HG03045 (cell line): ENCODE measurements at regions not wholly inside any gene's neighbourhood (a gene's known extent, or its start where the extent isn't known, plus 50 kb on each side); places are given as distances from the start of the nearest gene placed in this dataset.

Experiments
- ATAC-seq: cut with Tn5 transposase; IDR thresholded peaks from one replicate; pipeline ENCODE4 v1.9.1; 2021; ENCODE audit warnings: mild to moderate bottlenecking, moderate library complexity; ENCODE audit not compliant: unreplicated experiment

DNA sequence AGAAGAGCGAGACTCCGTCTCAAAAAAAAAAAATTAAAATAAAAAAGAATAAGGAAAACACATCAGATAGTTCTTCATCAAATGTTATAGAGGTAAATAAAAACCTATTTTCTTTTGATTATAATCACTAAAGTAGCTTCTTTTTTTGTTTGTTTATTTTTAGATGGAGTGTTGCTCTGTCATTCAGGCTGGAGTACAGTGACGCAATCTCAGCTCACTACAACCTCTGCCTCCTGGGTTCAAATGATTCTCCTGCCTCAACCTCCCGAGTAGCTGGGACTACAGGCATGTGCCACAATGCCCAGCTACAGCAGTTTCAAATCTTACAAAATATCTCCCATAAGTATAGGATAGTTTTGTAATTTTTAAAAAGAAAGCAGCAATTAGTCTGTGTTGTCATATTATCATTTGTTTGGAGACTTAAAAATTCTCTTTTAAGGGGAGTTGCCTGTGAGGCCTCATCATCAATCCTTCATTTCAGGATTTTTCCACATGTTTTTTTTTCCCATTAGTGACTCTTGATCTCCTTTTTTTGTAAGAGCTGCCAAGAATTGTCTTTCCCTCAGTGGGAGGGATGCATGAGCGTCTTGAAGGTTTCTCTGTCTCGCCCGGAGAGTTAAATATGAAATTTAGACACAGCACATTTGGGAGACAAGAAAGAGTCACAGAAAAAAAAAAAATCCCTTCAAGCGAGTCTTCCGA is 275.9 kb downstream of the CDCA7 start:
- ATAC-seq: no peak

DNA sequence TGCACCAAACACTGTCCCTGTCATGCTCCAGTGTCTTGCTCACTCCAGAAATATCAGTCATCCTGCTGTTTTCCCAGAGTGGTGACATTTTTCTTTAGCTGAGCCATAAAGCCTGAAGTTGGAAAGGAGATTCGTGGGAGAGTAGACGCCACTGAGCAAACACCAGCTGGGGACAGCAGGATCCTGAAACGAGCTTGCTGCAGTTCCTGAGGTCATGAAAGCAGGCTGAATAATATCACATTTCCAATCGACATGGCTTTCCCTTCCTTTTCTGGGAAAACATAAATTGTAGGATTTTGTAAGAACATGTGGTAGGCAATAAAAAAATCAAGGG is 276.4 kb downstream of the CDCA7 start:
- no peak for ATAC-seq

DNA sequence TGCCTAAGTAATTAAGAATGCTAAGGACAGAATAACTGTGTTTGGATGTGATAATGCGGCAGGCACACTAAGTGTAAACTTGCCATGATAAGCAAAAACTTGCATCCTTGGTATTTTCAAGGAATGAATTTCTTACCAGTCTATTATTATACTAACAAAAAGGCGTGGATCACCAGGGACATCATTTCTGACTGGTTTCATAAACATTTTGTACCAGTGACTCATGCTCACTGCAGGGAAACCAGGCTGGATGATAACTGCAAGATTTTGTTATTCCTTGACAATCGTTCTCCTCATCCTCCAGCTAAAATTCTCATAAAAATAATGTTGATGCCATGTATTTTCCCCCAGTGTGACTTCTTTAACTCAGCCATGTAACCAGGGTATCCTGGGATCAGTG is 289.5 kb downstream of the CDCA7 start:
- no peak for ATAC-seq

- ATAC-seq: no peak
Observed at GRCh38 chr2:173647681-173648311, 293.1 kb downstream of the CDCA7 start.

- no peak for ATAC-seq
Observed at GRCh38 chr2:173648816-173649215, 294.1 kb downstream of the CDCA7 start.

- ATAC-seq: no peak
Observed at GRCh38 chr2:173649527-173650219, 295.0 kb downstream of the CDCA7 start.

GRCh38 chr2:173651891-173652290 is 297.2 kb downstream of the CDCA7 start:
- no peak for ATAC-seq

DNA sequence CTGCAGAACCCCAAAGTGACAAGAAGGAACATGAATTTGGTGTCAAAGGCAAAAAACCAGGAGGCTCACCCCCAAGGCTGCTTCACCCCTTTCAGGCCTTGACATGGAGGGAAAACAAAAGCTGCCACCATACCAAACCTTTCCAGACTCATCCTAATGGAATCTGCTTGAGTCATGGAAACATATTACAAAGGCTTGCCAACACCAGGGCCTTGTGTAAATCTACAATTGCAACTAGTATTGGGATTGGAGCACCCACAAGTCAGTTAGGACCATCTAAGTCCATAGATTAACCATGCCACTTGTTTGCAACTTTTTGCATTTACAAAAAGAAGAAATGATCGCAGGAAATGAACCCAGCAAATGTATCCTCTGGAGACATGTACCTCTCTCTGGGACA is 297.6 kb downstream of the CDCA7 start:
- no peak for ATAC-seq

DNA sequence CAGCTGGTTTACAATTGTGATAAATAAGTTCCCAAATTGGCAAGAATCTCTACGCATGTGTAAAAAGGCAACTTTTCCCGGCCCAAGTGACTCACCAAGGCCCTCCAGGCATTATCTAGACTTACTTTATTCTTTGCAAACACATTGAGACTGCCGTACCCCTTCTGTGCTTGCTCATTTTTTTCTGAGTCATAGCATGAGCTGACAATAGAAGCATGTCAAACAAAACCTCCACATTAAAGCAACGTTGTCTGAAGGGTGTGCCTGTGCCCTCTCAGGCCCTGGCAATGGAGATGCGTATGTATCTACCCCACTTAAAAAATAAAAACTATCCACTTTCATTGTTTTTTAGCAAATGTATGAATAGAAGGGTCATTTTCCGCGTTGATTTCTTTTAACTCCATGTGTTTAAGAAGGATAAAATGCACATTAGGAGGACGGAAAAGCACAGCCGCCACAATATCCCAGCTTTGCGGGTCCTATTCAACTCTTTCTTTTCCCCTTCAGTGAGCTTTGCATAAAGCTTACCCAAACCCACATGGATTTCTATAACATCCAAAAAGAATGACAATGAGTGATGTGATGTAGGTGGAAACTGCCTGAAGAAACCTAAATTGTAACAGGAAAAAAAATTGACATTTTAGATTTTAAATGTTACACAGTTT is 298.2 kb downstream of the CDCA7 start:
- no peak for ATAC-seq

DNA sequence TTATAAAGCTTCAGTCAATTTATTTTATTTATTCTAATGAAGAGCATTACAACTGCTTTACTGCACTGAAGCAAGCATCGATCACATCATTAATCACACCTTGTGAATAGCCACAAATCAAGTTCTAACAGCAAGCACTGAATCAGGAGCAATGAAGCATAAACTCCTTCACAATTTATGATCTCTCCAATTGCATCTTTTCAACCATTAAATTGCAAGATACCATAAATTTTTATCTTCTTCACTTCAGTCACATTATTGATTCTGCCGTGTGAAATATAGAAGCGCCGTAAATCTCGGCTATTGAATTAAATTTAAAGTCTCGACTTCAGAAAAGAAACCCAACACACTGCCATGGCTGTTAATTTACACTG is 298.7 kb downstream of the CDCA7 start:
- ATAC-seq: no peak

GRCh38 chr2:173654161-173654895 is 299.7 kb downstream of the CDCA7 start:
- no peak for ATAC-seq

- ATAC-seq: no peak
Observed at GRCh38 chr2:173654896-173655265, 300.2 kb downstream of the CDCA7 start.

- no peak for ATAC-seq
Observed at GRCh38 chr2:173656086-173656485, 301.4 kb downstream of the CDCA7 start.

GRCh38 chr2:173657996-173658717 is 303.5 kb downstream of the CDCA7 start:
- ATAC-seq: no peak

GRCh38 chr2:173658946-173659371 is 304.3 kb downstream of the CDCA7 start:
- ATAC-seq: no peak

- no peak for ATAC-seq
Observed at GRCh38 chr2:173659509-173659908, 304.8 kb downstream of the CDCA7 start.

DNA sequence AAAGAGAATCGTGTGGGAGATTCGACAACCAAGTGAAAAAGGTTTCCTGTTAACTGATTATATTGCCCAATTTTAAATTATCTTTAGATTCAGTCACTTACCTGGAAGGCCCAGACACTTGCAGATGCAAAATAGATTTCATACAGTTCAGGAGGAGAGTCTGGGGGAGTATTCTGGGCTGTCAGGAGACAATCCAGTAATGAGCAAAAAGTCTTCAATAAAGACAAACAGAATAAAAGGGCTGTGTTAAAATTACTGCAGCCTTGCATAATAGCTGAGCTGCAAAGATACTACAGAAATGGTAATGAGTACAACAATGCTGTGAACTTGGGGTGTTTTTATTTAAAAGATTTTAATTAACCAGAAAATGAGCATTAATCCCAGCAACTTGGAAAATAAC is 303.6 kb downstream of the SP3 start:
- no peak for ATAC-seq

- ATAC-seq: no peak
Observed at GRCh38 chr2:173663353-173663752, 301.8 kb downstream of the SP3 start.

- ATAC-seq: no peak
Observed at GRCh38 chr2:173663835-173664512, 301.2 kb downstream of the SP3 start.

- no peak for ATAC-seq
Observed at GRCh38 chr2:173664513-173664910, 300.7 kb downstream of the SP3 start.
